HepG2 (cell line): ENCODE measurements at regions not wholly inside any gene's neighbourhood (a gene's known extent, or its start where the extent isn't known, plus 50 kb on each side); places are given as distances from the start of the nearest gene placed in this dataset.

Experiments used
- ATAC-seq: fragments of 200-7000 bp; cut with Tn5 transposase; 3 replicates; pipeline ENCODE4 v1.9.1; 2020; ENCODE audit warnings: mild to moderate bottlenecking, moderate library complexity
- BruUV-seq: library from RNA; stranded (reverse); fragments of 400-500 nt; replicated peaks from 2 replicates; lab custom pipeline; 2021; lab: Mats Ljungman, UMichigan
- CTCF ChIA-PET: fragments of 300-600 bp; formaldehyde crosslinking; extraction: SDS; loops from one replicate; lab custom pipeline; 2021; ENCODE audit warnings: low total read pairs, inconsistent platforms, low intra/inter-chr PET ratio; lab: Yijun Ruan, JAX
- POLR2A ChIA-PET: fragments of 350-600 bp; sonication (Branson Sonifier 250); formaldehyde crosslinking; loops from one replicate; lab custom pipeline; 2020; ENCODE audit warnings: antibody characterized with exemption, inconsistent platforms; lab: Yijun Ruan, JAX
- DNase-seq: peaks from one replicate; pipeline ENCODE4 v3.0.0-alpha.2; 2015; ENCODE audit warnings: low spot score
- FAIRE-seq: peaks from 3 replicates; lab custom pipeline; 2011; peaks lifted over from hg19 to GRCh38; lab: Jason Lieb, UNC
- H2AFZ ChIP-seq: one replicate; pipeline ENCODE4 v1.6.1; 2011; ENCODE audit warnings: low read length, inconsistent platforms
- H3K27ac ChIP-seq: fragments of 300-600 bp; 3 replicates; pipeline ENCODE4 v1.8.0; 2011; ENCODE audit warnings: mixed run types, mild to moderate bottlenecking, mixed read lengths, low read length, inconsistent platforms; ENCODE audit not compliant: insufficient read depth; ENCODE audit errors: extremely low read length
- H3K27me3 ChIP-seq, 2 experiments: fragments of 200-600 bp in 1 of 2; 2 replicates in 1 of 2; 3 replicates in 1 of 2; pipeline versions ENCODE4 v1.6.0 to v1.8.0; 2011; ENCODE audit warnings: low read length in 2 of 2, mild to moderate bottlenecking in 2 of 2, moderate library complexity in 2 of 2, inconsistent platforms in 1 of 2; ENCODE audit not compliant: insufficient read depth in 2 of 2, control insufficient read depth in 1 of 2
- H3K36me3 ChIP-seq, 2 experiments: fragments of 200-600 bp in 1 of 2; replicated peaks in 1 of 2; 2 replicates in 1 of 2; 3 replicates in 1 of 2; pipeline versions ENCODE4 v1.5.1 to v1.8.0; 2011; ENCODE audit warnings: low read length in 2 of 2, inconsistent platforms in 1 of 2; ENCODE audit not compliant: insufficient read depth in 2 of 2, control insufficient read depth in 1 of 2
- H3K4me1 ChIP-seq: 2 replicates; pipeline ENCODE4 v1.5.1; 2012; ENCODE audit warnings: low read length, inconsistent platforms; ENCODE audit not compliant: insufficient read depth
- H3K4me2 ChIP-seq: 2 replicates; pipeline ENCODE4 v1.6.0; 2011; ENCODE audit warnings: low read depth, low read length, inconsistent platforms
- H3K4me3 ChIP-seq, 3 experiments: fragments of 200-600 bp in 1 of 3; sonication (generic), shearing (Covaris generic) in 1 of 3; replicated peaks in 1 of 3; 2 replicates each; pipeline ENCODE4 v1.5.1; 2011 to 2016; ENCODE audit warnings: low read length in 3 of 3, inconsistent platforms in 2 of 3, low read depth in 2 of 3, mild to moderate bottlenecking in 2 of 3, control low read depth in 1 of 3, mixed read lengths in 1 of 3; ENCODE audit not compliant: insufficient read depth in 1 of 3
- H3K79me2 ChIP-seq: one replicate; pipeline ENCODE4 v1.6.1; 2011; ENCODE audit warnings: low read length, inconsistent platforms; ENCODE audit not compliant: insufficient read depth
- H3K9ac ChIP-seq: 2 replicates; pipeline ENCODE4 v1.6.0; 2011; ENCODE audit warnings: mild to moderate bottlenecking, low read depth, low read length, inconsistent platforms; ENCODE audit not compliant: insufficient read depth
- H3K9me3 ChIP-seq: 2 replicates; pipeline ENCODE4 v1.5.1; 2012; ENCODE audit warnings: mild to moderate bottlenecking, low read length
- H4K20me1 ChIP-seq: 2 replicates; pipeline ENCODE4 v1.6.0; 2011; ENCODE audit warnings: inconsistent platforms, mild to moderate bottlenecking, low read length, moderate library complexity; ENCODE audit not compliant: insufficient read depth
- ADNP ChIP-seq: sonication (generic); formaldehyde crosslinking; IDR thresholded peaks from 2 replicates; pipeline ENCODE4 v1.4.0; 2020; ENCODE audit warnings: missing genetic modification reagents
- FOXK1 ChIP-seq: sonication (generic); formaldehyde crosslinking; IDR thresholded peaks from 2 replicates; pipeline ENCODE4 v1.4.0; 2020; ENCODE audit warnings: low read depth, missing genetic modification reagents, borderline replicate concordance
- KDM1A ChIP-seq: IDR thresholded peaks from 2 replicates; pipeline ENCODE4 v1.6.1; 2016; ENCODE audit warnings: missing compliant biosample characterization
- KDM2A ChIP-seq: sonication (generic); formaldehyde crosslinking; IDR thresholded peaks from 2 replicates; pipeline ENCODE4 v1.4.0; 2020; ENCODE audit warnings: low read depth, missing genetic modification reagents, borderline replicate concordance
- RFX5 ChIP-seq: IDR thresholded peaks from 2 replicates; pipeline ENCODE4 v1.6.1; 2011; ENCODE audit warnings: low read depth, low read length, improper control_type of control experiment
- SNRNP70 ChIP-seq: fragments of 200-400 bp; formaldehyde crosslinking; IDR thresholded peaks from 2 replicates; pipeline ENCODE4 v1.6.1; 2017; ENCODE audit warnings: mild to moderate bottlenecking, low read depth, low read length, moderate library complexity
- TEAD3 ChIP-seq: optimal IDR thresholded peaks from 2 replicates; pipeline ENCODE3; 2016; ENCODE audit warnings: borderline replicate concordance
- ZNF652 ChIP-seq: IDR thresholded peaks from 2 replicates; pipeline ENCODE4 v1.6.1; 2016; ENCODE audit warnings: low read depth, borderline replicate concordance
- ZNF883 ChIP-seq: sonication (generic); formaldehyde crosslinking; IDR thresholded peaks from 2 replicates; pipeline ENCODE4 v1.5.1; 2020; ENCODE audit warnings: mild to moderate bottlenecking, missing genetic modification reagents; ENCODE audit errors: not compliant biosample characterization
- ZSCAN29 ChIP-seq: sonication (generic); formaldehyde crosslinking; conservative IDR thresholded peaks from 2 replicates; pipeline ENCODE4 v1.4.0; 2020; ENCODE audit warnings: mild to moderate bottlenecking, missing genetic modification reagents
- WGBS: methylation state at CpG from one replicate; pipeline ENCODE4 v1.1.6; 2017; ENCODE audit warnings: low lambda C conversion rate; 5-methylcytosine and 5-hydroxymethylcytosine counted together
- in situ Hi-C: cut with HindIII; loops from 2 replicates; pipeline ENCODE4 v1.10.0; 2017; ENCODE audit warnings: low pct_unique_long_range_greater_than_20kb; ENCODE audit not compliant: extremely low pct_ligation_motif_present
- intact Hi-C: fragments of 100-400 bp; cut with micrococcal nuclease; formaldehyde crosslinking; loops from one replicate; pipeline ENCODE4 v1.10.0; 2022; ENCODE audit not compliant: unreplicated experiment
- TF ChIP-seq, protein P1 (sequence below): sonication (generic); formaldehyde crosslinking; conservative IDR thresholded peaks from 2 replicates; pipeline ENCODE4 v1.8.0; 2022; ENCODE audit warnings: mild to moderate bottlenecking, moderate library complexity, missing genetic modification reagents
- TF ChIP-seq, protein P2 (sequence below), 2 experiments: fragments of 450-650 bp in 1 of 2; sonication (generic) in 1 of 2; formaldehyde crosslinking in 1 of 2; IDR thresholded peaks; 2 replicates each; pipeline versions ENCODE4 v1.6.1 to v1.8.0; 2016 to 2022; ENCODE audit warnings: antibody characterized with exemption in 1 of 2, mild to moderate bottlenecking in 1 of 2, missing genetic modification reagents in 1 of 2

DNA sequence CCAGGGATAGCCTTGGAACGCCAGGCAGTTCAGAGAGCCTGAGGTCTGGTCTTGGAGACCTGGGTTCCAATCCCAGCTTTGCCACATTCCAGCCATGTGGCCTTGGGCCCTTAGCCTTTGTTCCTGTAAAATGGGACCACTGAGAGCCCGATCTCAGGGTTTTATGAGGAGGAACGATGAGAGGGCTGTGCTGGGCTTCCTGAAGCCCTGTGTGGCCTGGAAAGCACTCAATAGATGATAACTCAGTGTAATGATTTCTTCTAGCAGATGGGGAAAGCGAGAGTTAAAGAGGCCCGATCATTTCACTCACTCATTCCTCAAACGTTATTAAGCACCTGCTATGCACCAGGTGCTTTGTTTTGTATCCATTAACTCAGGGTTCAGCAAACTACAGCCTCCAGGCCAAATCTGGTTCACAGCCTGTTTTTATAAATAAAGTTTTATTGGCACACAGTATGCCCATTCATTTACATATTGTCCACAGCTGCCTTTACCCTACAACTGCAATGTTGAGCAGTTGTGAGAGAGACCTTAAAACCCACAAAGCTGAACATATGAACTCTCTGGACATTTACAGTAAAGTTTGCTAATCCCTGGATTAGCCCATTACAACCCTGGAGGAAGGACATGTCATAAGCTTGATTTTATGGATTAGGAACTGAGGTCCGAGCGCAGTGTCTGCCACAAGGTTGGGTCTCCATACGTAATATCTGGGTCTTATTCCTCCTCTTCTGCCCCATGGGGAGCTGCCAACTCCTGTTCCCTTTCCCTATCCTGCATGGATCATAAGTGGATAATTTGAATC lies 90.4 kb downstream of the CEBPB start:
- Histone ChIP-seq H3K36me3 (no peaks in the 10 kb centered on the region), H3K4me1 (peaks cover 96% of the 10 kb centered on the region), H3K9me3 (no peaks in the 10 kb centered on the region), H3K27ac (no peak overlapping the region), H3K4me3 (no peak overlapping the region), H3K9ac (no peak overlapping the region), H3K4me2 (peak overlapping the region; percentile 19; the same call in 1 of the 2 replicates), H3K27me3 (no peaks in the 10 kb centered on the region), H4K20me1 (no peaks in the 10 kb centered on the region), H3K79me2 (no peaks in the 10 kb centered on the region), H2AFZ (peak overlapping the region; percentile 34)
- ATAC-seq, result no peak
- intact Hi-C loops, result no loop called here
- no peak for FAIRE-seq
- no TSS peak for BruUV-seq
- WGBS, result 62% methylated on average over 9 of the region's 9 CpGs
- DNase-seq, result no peak
- CTCF ChIA-PET, result interaction anchor here (0.7 to 2.5 kb wide), 2 partner anchors 64 to 180 kb away, joined by 3 to 7 read pairs; no protein-coding TSS in a partner anchor
- in situ Hi-C loops, result loop anchor here (5.0 kb wide), 1 partner anchor 181 kb away; no protein-coding TSS in a partner anchor
- POLR2A ChIA-PET, result interaction anchor here (1.0 to 6.9 kb wide), 11 partner anchors 8 to 119 kb away, joined by 3 to 56 read pairs (median 4); no protein-coding TSS in a partner anchor
- TF ChIP-seq ZSCAN29 (no peak), FOXK1 (CRISPR knock-in tag) (no peak), KDM2A (CRISPR knock-in tag) (0 out of 2 replicates have a peak, but pooled peaks have one; percentile 14), ADNP (CRISPR knock-in tag) (peak; percentile 75; the same call in 1 of the 2 replicates), ZNF652 (peak; percentile 61), TEAD3 (CRISPR knock-in tag) (peak; percentile 69), KDM1A (CRISPR knock-in tag) (peak; percentile 49; the same call in 1 of the 2 replicates), ZNF883 (no peak), RFX5 (0 out of 2 replicates have a peak, but pooled peaks have one; percentile 1), SNRNP70 (no peak)
- TF ChIP-seq, protein P1, sequence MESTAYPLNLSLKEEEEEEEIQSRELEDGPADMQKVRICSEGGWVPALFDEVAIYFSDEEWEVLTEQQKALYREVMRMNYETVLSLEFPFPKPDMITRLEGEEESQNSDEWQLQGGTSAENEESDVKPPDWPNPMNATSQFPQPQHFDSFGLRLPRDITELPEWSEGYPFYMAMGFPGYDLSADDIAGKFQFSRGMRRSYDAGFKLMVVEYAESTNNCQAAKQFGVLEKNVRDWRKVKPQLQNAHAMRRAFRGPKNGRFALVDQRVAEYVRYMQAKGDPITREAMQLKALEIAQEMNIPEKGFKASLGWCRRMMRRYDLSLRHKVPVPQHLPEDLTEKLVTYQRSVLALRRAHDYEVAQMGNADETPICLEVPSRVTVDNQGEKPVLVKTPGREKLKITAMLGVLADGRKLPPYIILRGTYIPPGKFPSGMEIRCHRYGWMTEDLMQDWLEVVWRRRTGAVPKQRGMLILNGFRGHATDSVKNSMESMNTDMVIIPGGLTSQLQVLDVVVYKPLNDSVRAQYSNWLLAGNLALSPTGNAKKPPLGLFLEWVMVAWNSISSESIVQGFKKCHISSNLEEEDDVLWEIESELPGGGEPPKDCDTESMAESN, result no peak
- TF ChIP-seq, protein P2, sequence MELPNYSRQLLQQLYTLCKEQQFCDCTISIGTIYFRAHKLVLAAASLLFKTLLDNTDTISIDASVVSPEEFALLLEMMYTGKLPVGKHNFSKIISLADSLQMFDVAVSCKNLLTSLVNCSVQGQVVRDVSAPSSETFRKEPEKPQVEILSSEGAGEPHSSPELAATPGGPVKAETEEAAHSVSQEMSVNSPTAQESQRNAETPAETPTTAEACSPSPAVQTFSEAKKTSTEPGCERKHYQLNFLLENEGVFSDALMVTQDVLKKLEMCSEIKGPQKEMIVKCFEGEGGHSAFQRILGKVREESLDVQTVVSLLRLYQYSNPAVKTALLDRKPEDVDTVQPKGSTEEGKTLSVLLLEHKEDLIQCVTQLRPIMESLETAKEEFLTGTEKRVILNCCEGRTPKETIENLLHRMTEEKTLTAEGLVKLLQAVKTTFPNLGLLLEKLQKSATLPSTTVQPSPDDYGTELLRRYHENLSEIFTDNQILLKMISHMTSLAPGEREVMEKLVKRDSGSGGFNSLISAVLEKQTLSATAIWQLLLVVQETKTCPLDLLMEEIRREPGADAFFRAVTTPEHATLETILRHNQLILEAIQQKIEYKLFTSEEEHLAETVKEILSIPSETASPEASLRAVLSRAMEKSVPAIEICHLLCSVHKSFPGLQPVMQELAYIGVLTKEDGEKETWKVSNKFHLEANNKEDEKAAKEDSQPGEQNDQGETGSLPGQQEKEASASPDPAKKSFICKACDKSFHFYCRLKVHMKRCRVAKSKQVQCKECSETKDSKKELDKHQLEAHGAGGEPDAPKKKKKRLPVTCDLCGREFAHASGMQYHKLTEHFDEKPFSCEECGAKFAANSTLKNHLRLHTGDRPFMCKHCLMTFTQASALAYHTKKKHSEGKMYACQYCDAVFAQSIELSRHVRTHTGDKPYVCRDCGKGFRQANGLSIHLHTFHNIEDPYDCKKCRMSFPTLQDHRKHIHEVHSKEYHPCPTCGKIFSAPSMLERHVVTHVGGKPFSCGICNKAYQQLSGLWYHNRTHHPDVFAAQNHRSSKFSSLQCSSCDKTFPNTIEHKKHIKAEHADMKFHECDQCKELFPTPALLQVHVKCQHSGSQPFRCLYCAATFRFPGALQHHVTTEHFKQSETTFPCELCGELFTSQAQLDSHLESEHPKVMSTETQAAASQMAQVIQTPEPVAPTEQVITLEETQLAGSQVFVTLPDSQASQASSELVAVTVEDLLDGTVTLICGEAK (IDR thresholded peaks at IDR 0.05), result peak; percentile 97
- TF ChIP-seq, protein P2 (CRISPR knock-in tag; IDR thresholded peaks at IDR 0.05), result peak; percentile 100
